Ovary (tissue), 7 donors: ENCODE measurements at regions not wholly inside any gene's neighbourhood (a gene's known extent, or its start where the extent isn't known, plus 50 kb on each side); places are given as distances from the start of the nearest gene placed in this dataset.

ENCODE experiments used
- DNase-seq, 5 donors: peaks; one replicate each; pipeline ENCODE4 v3.0.0-alpha.2; 2019 to 2020
- H3K27ac ChIP-seq, 2 donors: fragments of 200-600 bp; one replicate each; pipeline versions ENCODE4 v1.5.1 to v1.8.0; 2019 to 2022
- H3K27me3 ChIP-seq: fragments of 200-600 bp; one replicate; pipeline ENCODE4 v1.8.0; 2022
- H3K36me3 ChIP-seq: fragments of 200-600 bp; sonication (generic); one replicate; pipeline ENCODE4 v1.5.1; 2019
- H3K4me1 ChIP-seq: one replicate; pipeline ENCODE4 v1.8.1; 2013; ENCODE audit warnings: mild to moderate bottlenecking, moderate library complexity; ENCODE audit not compliant: insufficient read depth
- H3K4me3 ChIP-seq: fragments of 200-600 bp; sonication (generic); one replicate; pipeline ENCODE4 v1.5.1; 2017
- H3K9me3 ChIP-seq, 2 donors: fragments of 200-600 bp in 1 of 2; sonication (generic) in 1 of 2; one replicate each; pipeline versions ENCODE4 v1.5.1 to v1.8.1; 2013 to 2019; ENCODE audit warnings: mild to moderate bottlenecking in 1 of 2, moderate library complexity in 1 of 2
- EP300 ChIP-seq: sonication (generic); formaldehyde crosslinking; IDR thresholded peaks from one replicate; pipeline ENCODE4 v1.6.1; 2017; ENCODE audit warnings: antibody characterized with exemption
- POLR2A ChIP-seq: fragments of 450-650 bp; IDR thresholded peaks from one replicate; pipeline ENCODE4 v1.6.1; 2017; ENCODE audit warnings: antibody characterized with exemption, mild to moderate bottlenecking, moderate library complexity
- WGBS, 3 donors: extraction: QIAGEN DNeasy Blood & Tissue Kit in 1 of 3; methylation state at CpG; one replicate each; pipeline versions ENCODE4 v1.1.5 to v1.1.7; 2013 to 2017; 5-methylcytosine and 5-hydroxymethylcytosine counted together
- intact Hi-C, 4 donors: fragments of 100-400 bp; cut with DNase I; formaldehyde crosslinking; loops; one replicate each; pipeline versions ENCODE4 v1.11.0 to v1.15.1; 2022 to 2023
- TF ChIP-seq, protein P1 (sequence below), 3 donors: fragments of 450-650 bp in 2 of 3; fragments of 200-600 bp in 1 of 3; IDR thresholded peaks; one replicate each; pipeline versions ENCODE4 v1.5.1 to v1.8.0; 2016 to 2022; ENCODE audit warnings: antibody characterized with exemption in 3 of 3, mild to moderate bottlenecking in 1 of 3
- donor health status: DM: no; HTN: no; CAD: no; lungs with moderate emphysema.
- donor health status: DM: no; HTN: no; CAD: no.
- donor health status: Bipolar disorder and iron deficiency.
- donor health status: DM: no; HTN: no; CAD: no.
- donor health status: DM: yes; HTN: yes; CAD: no.

GRCh38 chr12:124492879-124493808 is 74.3 kb downstream of the NCOR2 start:
- peaks cover 24% of the 10 kb centered on the region for H3K4me1 ChIP-seq
- WGBS, 3 donors = 70 to 80% (median 71%) methylated on average over 15 to 17 of the region's 17 CpGs
- intact Hi-C loops = no loop called here

DNA sequence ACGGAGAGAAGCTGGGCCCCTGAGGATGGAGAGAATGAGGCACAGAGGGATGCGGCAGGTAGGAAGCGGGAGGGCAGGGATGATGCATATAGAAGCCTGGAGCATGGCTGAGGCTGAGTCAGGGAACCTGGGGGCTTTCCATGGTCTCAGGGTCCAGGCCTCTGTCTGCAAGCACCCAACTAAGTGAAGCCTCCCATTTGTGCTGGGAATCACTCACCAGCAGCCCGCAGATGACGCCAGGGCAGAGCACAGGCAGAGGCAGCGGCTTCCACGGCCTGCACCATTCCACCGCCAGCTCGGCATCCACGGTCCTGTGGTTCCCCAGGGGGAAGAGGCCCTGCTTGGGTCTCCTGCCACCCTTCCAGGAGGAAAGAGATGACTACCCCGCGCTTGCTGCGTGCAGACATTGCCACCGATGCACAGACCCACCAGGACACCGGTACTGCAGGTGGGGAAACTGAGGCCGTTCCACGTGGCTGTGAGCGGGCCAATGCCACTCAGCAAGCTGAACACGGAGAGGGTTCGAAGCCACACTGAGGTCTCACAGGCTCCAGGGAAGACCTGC is 75.5 kb downstream of the NCOR2 start:
- Histone ChIP-seq H3K9me3 (no peaks in the 10 kb centered on the region), H3K27me3 (no peaks in the 10 kb centered on the region), H3K4me3 (no peak overlapping the region), H3K27ac (no peak overlapping the region), H3K36me3 (no peaks in the 10 kb centered on the region), H3K4me1 (peaks cover 18% of the 10 kb centered on the region)
- 89 to 90% (median 90%) methylated on average over 20 of the region's 20 CpGs for WGBS, 3 donors
- TF ChIP-seq EP300 (no peak), POLR2A (no peak)
- TF ChIP-seq, protein P1, sequence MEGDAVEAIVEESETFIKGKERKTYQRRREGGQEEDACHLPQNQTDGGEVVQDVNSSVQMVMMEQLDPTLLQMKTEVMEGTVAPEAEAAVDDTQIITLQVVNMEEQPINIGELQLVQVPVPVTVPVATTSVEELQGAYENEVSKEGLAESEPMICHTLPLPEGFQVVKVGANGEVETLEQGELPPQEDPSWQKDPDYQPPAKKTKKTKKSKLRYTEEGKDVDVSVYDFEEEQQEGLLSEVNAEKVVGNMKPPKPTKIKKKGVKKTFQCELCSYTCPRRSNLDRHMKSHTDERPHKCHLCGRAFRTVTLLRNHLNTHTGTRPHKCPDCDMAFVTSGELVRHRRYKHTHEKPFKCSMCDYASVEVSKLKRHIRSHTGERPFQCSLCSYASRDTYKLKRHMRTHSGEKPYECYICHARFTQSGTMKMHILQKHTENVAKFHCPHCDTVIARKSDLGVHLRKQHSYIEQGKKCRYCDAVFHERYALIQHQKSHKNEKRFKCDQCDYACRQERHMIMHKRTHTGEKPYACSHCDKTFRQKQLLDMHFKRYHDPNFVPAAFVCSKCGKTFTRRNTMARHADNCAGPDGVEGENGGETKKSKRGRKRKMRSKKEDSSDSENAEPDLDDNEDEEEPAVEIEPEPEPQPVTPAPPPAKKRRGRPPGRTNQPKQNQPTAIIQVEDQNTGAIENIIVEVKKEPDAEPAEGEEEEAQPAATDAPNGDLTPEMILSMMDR (IDR thresholded peaks at IDR 0.05) = no peak
- DNase-seq = no peak
- intact Hi-C loops = no loop called here

More at GRCh38 chr12:124492879-124493808, 74.3 kb downstream of the NCOR2 start:
- peak overlapping the region in 1 of 2 donors; percentile 6 for H3K27ac ChIP-seq
- no peaks in the 10 kb centered on the region for H3K36me3 ChIP-seq
- no peaks in the 10 kb centered on the region for H3K27me3 ChIP-seq
- no peak for DNase-seq
- no peak overlapping the region for H3K4me3 ChIP-seq
- H3K9me3 ChIP-seq = no peaks in the 10 kb centered on the region
- TF ChIP-seq EP300 (no peak), POLR2A (no peak)
- TF ChIP-seq, protein P1 (IDR thresholded peaks at IDR 0.05) = no peak

DNA sequence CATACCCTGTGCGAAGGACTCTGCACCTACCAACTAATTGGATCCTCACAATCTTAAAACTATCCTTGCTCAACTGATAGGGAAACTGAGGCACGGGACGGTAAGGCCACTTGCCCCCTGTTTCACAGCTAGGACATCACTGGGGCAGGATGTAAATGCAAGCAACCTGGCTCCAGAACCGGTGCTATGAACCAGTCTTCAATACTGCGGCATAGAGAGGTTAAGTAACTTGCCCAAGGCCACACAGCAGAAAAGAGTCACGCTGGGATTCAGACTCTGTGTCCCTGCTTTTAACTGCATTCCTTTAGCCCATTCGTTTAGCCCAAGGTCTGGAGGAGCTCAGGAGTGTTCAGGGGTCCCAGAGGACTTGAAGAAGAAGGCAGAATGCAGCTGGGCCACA is 76.1 kb downstream of the NCOR2 start:
- Histone ChIP-seq H3K27ac (no peak overlapping the region), H3K36me3 (no peaks in the 10 kb centered on the region), H3K4me3 (no peak overlapping the region), H3K27me3 (no peaks in the 10 kb centered on the region), H3K4me1 (peaks cover 16% of the 10 kb centered on the region), H3K9me3 (no peaks in the 10 kb centered on the region)
- intact Hi-C loops = no loop called here
- TF ChIP-seq, protein P1 (IDR thresholded peaks at IDR 0.05) = no peak
- TF ChIP-seq POLR2A (no peak), EP300 (no peak)
- no peak for DNase-seq
- WGBS, 3 donors = 65 to 78% (median 70%) methylated on average over 7 of the region's 7 CpGs

GRCh38 chr12:124490584-124491305 is 76.7 kb downstream of the NCOR2 start:
- H3K27ac ChIP-seq = no peak overlapping the region
- 57 to 64% (median 64%) methylated on average over 14 to 17 of the region's 17 CpGs for WGBS, 3 donors
- peak in 2 of 5 donors; percentile 66 to 67 for DNase-seq
- peaks cover 15% of the 10 kb centered on the region for H3K4me1 ChIP-seq
- H3K9me3 ChIP-seq = no peaks in the 10 kb centered on the region
- H3K36me3 ChIP-seq = no peaks in the 10 kb centered on the region
- H3K4me3 ChIP-seq = no peak overlapping the region
- TF ChIP-seq EP300 (no peak), POLR2A (no peak)
- TF ChIP-seq, protein P1 (IDR thresholded peaks at IDR 0.05) = no peak
- intact Hi-C loops = no loop called here
- H3K27me3 ChIP-seq = no peaks in the 10 kb centered on the region
